DMS 273 (cell line): ENCODE measurements at regions not wholly inside any gene's neighbourhood (a gene's known extent, or its start where the extent isn't known, plus 50 kb on each side); places are given as distances from the start of the nearest gene placed in this dataset.
"Not testable (repeated sequence)": the region's sequence is repeated elsewhere in the genome, so short reads cannot be mapped to it uniquely, and the experiment has no call there.

Experiments used
- DNase-seq: peaks from one replicate; lab custom pipeline; 2025; ENCODE audit not compliant: unreplicated experiment; lab: John Stamatoyannopoulos, UW

- DNase-seq: no peak
These were observed 661.7 kb downstream of the TBC1D22A start for GRCh38 chr22:47423861-47424820.

DNA sequence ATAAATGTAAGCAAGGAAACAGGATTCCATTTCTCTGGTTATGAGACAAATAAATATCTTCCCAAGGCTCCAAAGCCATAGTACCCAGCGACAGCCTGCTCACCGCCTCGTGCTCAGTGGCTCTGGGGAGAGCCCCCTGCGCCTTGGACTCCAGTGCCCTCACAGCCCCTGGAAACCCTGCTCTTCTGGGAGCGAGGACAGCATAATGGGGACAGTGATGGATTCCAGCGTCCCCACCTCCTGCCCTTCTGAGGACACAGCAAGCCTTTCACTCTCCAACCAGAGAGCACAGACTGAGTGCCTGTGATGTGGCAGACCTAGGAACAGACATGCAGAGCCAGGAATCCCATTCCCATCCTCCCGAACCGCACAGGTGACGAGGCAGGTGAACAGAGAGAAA, 660.8 kb downstream of the TBC1D22A start:
- no peak for DNase-seq

- no peak for DNase-seq
These were observed 660.3 kb downstream of the TBC1D22A start for GRCh38 chr22:47422736-47423135.

DNA sequence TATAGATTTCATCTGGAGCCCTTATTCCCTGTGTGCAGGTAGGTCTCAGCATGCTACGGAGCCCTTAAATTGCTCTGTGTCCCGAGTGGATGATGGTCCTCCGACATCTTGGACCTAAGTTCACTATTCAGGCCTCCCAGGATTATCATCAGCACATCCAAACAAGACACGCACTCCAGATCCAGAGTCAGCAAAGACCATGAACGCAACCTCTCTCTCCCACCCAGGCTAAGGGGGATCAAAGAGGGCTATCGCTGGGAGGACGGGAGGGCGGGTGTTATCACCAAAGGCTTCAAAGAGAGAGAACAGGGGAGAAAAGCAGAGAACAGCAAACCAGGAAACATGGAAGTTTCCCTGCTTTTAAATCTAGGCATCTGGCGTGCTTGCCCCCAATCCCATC, 659.4 kb downstream of the TBC1D22A start:
- DNase-seq: no peak

- no peak for DNase-seq
These were observed 657.8 kb downstream of the TBC1D22A start for GRCh38 chr22:47420211-47420610.

DNA sequence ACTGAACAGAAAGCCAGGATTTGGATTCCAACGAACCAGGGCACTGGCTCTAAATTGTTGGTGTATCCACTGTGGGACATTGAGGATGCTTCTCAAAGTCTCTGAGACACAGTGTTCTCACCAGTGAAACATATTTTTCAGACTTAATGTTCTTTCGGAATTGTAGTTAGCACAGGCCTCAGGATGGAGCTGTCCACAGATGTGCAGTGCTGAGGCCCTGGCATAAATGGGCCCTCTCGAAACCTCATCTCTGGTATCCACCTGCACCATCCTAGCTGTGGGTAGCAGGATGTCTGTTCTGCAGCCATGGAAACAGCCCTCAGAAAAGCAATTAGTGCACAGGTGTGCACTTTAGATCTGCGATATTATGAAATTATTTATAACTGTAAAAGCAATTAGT, 656.8 kb downstream of the TBC1D22A start:
- no peak for DNase-seq

- DNase-seq: no peak
These were observed 655.2 kb downstream of the TBC1D22A start for GRCh38 chr22:47417699-47418098.

DNA sequence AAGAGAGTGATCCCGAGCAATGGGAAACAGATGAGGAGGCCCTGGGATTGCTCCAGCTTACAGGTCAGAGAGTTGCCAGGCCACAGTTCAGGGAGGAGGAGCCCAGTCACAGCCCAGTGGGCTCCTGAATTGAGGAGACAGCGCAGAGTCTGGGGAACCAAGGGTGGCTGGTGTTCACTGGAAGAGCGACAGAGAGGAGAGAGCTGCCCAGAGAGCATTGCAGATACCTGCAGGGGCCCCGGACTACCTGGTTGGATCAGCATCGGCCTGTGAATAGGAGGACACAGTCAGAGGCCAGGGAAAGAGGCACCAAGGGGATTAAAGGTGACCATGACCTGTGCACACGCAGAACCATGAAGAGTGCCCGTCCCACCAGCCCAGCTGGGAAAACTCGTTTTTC, 648.6 kb downstream of the TBC1D22A start:
- DNase-seq: no peak

DNA sequence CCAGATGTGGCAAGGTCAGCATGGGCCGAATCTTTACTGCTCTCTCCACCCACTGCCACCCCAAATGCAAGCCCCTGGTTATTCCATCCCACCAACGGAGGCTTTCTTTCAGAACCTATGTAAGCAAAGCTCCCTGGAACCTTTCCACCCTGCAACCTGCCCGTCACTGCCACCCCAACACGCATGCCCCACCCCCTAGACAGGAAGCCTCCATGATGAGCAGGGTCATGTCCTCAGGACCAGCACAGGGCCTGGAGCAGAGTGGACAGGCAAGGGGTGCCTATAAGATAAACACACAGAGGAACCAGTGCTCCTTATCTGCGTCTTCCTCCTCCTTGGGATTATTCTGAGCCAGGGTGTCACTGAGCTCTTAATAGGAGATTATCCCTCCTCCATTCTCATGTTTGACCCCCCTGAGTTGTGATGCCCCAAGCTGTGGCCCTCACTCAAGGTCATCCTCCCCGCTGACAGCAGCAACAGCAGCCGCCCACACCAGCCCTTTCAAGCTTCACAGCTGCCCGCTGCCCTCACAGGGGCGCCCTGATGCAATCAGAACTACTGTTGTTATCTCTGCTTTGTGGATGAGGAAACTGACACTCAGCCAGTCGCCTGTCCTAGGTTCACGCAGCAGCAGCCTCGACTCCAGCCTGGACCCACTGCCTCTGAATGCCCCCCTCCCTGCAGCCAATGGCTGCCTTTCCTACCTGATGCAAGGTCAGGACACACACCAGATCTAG, 647.3 kb downstream of the TBC1D22A start:
- DNase-seq: no peak

DNA sequence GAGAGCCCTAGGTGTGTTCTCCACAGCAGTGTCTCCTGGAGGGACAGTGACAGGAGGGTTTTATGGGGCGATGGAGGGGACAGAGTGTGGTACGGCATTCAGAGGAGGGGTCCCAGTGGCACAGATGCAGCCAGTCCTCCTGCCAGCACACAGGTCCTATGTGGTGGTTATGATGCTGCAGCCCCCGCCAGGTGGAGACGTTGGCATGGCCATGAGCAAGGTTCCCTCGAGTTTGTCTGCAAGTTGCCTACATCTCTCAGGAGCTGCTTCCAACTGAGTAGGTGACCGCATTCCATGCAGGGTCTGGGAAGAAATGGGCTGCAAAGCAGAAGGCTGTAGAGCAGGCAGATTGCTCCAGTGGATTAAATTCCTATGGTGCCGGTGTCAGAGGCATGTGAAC, 646.0 kb downstream of the TBC1D22A start:
- DNase-seq: no peak

GRCh38 chr22:47407461-47408025, 645.1 kb downstream of the TBC1D22A start:
- DNase-seq: no peak

DNA sequence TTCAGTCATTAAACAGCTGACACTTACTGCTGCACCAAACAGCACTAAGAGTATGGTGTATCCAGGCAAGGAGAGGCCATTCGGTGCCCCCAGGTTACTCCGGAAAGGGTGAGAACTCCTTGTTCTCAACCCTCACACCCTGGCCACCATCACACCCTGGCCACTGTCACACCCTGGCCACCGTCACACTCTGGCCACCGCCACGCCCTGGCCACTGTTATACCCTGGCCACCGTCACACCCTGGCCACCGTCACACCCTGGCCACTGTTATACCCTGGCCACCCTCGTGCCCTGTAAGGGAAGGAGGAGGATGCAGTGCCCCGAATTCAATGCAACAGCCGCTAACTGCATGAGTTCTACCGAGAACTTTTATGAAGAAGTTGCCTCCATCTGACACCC, 644.4 kb downstream of the TBC1D22A start:
- DNase-seq: no peak

DNA sequence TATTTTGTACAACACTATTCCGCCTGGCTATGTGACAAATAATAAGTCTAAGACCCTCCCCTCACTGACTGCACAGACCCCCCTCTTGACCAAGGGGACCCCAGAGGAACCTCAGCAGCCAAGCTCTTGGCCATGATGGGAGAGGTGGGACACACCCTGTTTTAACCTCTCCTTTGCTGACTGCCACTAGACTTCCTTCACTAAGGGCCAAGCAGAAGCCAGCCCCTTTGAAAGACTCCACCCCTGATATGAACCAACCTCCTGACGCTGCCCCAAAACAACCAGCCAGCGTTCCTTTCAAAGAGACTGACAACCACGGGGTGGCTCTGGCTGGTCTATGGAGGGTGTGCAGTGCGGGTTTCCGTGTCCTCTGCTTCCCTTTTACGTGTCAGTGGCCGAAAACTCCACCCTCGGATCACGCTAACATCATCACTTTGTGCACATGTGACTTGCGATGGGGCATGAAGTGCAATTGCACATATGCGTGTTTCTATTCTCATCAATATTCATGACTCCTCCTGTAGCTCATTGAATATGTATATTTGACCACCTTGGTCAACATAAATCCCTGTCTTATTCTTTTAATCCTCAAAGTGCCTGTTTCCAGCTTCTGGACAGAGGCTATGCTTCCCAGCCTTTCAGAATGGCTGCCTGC, 643.9 kb downstream of the TBC1D22A start:
- DNase-seq: no peak

GRCh38 chr22:47405222-47405621, 642.8 kb downstream of the TBC1D22A start:
- DNase-seq: not testable (repeated sequence)

DNA sequence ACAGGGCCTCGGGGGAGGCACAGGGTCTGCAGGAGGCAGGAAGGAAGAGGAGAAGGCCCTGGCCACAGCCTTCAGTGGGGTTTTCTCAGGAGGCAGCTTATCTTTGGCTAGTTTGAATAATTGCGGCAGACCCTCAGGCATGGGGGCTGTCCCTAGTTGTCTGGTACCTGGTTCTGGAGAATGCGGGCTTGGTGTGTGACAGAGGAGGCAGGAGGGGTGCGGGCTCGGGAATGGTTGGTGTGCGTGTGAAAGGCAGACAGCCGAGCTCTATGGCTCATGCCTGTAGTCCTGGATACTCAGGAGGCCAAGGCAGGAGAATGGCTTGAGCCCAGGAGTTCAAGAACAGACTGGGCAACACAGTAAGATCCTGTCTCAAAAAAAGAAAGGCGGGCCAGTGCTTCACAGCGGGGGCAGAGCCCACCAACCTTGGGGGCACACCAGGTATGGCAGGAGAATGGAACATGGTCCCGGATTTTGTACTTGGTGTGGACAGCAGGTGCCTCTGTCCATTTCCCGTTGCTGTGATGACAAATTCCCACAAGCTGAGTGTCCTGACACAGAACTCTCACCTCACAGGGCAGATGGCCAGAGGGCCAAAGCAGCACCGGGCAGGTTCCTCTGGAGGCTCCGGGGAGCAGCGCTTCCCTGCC, 640.6 kb downstream of the TBC1D22A start:
- no peak for DNase-seq

DNA sequence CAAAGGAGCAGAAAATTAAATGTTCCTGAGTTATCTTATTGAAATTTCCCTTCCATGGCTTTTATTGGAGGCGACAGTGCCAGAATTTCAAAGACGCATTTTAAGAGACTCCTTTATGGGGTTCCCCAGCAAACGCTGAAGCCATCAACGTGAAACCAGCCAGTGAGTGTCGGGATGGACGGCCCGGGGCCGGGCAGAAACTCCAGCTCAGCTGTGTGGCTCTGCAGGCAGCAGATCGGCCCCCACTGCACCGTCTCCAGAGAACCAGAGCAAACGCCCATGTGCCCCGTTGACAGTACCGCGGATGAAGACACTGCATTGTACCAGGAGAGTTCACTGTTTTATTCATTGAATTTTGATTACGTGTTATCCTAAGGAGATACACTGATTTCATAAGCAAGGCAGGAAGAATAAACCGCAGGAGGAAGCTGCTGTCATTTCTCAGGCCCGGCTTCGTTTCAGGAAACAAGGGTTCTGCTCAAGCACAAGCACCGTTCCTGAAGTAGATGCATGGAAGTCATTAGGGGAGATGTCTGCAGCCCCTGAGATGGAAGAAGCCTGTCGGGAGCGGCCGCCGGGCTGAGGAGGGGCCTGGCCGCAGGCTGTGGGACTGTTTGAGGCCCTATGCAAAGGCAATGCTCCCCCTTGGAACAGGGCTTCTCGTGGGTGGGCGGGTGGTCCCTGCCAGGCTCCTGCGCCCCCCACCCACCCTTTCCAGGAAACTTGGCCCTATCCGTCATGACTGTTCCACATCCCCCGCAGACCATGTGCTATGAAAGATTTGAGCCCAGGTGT, 639.7 kb downstream of the TBC1D22A start:
- no peak for DNase-seq

DNA sequence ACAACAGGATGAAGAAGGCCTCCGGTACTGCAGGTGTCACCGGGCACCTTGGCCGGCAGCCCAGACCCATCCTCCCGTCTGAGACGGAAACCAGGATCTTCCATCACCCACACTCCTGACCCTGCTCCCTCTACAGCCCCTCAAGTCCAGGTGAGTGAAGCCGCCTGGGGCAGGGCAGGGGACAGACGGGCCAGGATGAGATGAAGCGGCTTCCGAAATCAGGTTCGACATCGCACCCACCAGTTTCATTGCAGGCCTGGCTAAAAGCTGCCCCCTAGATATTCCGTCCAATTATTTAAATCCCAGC, 639.1 kb downstream of the TBC1D22A start:
- no peak for DNase-seq

DNA sequence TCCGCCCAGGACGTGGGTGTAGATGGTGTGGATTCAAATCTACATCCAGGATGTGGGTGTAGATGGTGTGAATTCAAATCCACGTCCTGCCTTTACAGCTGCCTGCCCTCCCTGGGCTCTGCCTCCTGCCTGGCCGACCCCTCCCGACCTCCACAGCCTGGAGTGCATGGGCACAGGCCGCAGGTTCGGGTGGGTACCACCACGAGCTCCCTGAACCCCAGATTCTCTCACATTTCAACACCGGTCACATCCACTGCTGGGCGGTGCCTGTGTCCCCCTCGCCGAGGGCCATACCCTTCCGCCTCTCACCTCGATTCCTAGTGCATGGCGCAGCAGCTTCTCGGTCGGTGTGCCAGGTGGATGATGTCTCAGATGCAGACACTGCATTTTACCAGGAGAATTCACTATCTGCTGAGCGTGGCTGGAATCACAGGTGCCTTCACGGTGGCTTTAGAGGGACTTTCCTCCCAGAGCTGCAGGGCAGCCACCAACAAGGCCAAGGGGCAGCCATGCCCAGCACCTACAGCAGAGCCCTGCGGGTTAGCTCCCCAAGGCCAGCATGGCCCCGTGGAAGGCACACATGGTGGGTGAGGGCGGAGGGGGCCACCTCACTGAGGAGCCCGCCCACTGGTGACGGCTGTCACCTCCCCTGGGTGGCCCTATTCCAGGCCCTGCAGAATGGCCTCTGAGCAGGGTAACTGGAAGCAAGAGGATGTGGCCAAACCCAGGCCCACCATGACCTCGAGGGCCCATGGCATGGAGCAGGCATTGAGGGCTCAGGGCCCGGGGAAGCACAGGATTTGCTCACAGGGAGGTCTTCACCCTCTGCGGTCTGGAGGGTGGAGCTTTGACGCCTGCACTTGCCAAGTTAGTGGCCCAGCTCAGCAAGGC, 638.5 kb downstream of the TBC1D22A start:
- no peak for DNase-seq

- DNase-seq: not testable (repeated sequence)
These were observed 637.7 kb downstream of the TBC1D22A start for GRCh38 chr22:47400131-47400530.
